ENCODE measurements at regions not wholly inside any gene's neighbourhood (a gene's known extent, or its start where the extent isn't known, plus 50 kb on each side); places are given as distances from the start of the nearest gene placed in this dataset.

- no peak for DNase-seq (ENCODE audit: low read depth)
- no peak overlapping the region for H3K4me3 ChIP-seq (ENCODE audit: low read depth, low read length)
- TF ChIP-seq, protein P1, sequence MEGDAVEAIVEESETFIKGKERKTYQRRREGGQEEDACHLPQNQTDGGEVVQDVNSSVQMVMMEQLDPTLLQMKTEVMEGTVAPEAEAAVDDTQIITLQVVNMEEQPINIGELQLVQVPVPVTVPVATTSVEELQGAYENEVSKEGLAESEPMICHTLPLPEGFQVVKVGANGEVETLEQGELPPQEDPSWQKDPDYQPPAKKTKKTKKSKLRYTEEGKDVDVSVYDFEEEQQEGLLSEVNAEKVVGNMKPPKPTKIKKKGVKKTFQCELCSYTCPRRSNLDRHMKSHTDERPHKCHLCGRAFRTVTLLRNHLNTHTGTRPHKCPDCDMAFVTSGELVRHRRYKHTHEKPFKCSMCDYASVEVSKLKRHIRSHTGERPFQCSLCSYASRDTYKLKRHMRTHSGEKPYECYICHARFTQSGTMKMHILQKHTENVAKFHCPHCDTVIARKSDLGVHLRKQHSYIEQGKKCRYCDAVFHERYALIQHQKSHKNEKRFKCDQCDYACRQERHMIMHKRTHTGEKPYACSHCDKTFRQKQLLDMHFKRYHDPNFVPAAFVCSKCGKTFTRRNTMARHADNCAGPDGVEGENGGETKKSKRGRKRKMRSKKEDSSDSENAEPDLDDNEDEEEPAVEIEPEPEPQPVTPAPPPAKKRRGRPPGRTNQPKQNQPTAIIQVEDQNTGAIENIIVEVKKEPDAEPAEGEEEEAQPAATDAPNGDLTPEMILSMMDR (IDR thresholded peaks at IDR 0.05; ENCODE audit: insufficient read depth, low read depth, low read length): no peak
These were observed 254.6 kb downstream of the SH3BP4 start for GRCh38 chr2:235206399-235206798.

DNA sequence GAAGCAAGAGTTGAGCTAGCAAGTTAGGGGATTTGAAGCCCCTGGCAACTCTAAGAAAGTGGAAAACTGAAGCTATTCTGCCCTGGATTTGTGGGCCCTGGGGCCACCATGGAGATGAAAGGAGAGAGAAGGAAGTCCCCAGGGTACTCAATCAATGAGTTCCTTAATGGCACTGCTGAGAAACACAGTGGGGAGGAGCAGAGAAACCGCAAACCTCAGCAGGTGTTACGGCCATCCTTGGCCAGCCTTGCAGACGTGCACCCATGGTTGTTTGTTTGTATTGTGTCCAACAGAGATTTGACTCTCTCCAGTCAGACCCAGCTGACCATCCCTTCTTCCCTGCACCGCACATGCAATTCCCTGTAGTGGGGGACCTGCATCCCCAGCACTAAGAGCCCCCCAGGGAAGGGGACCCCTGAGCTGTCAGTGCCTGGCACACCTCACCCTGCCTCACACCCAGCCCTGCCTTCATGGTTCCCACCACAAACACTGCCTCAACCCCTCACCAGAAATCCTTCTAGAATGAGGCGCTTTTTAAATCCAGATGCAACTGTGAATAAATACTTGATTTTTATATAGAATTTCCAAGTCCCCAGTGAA, 255.3 kb downstream of the SH3BP4 start:
- H3K4me3 ChIP-seq (ENCODE audit: low read depth, low read length): no peak overlapping the region
- no peak for DNase-seq (ENCODE audit: low read depth)
- TF ChIP-seq, protein P1 (IDR thresholded peaks at IDR 0.05; ENCODE audit: insufficient read depth, low read depth, low read length): no peak

DNA sequence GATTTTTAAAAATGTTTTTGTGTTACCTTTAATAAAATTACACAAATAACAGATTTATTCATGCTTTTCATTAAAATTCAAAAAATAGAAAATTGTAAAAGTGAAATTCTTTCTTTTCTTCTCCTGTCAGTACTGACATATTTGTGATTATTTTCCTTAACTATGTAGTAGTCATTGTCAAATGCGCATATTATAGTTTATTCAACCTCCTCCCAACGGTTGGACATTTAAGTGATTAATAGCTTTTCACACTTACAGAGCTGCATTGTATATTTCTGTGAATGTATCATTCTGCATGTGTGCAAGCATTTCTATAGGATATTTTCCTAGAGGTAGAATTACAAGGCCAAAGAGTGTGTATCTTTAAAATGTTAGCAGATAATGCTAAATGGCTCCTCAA, 259.2 kb downstream of the SH3BP4 start:
- TF ChIP-seq, protein P1 (IDR thresholded peaks at IDR 0.05; ENCODE audit: insufficient read depth, low read depth, low read length): no peak
- no peak for DNase-seq (ENCODE audit: low read depth)
- no peak overlapping the region for H3K4me3 ChIP-seq (ENCODE audit: low read depth, low read length)

DNA sequence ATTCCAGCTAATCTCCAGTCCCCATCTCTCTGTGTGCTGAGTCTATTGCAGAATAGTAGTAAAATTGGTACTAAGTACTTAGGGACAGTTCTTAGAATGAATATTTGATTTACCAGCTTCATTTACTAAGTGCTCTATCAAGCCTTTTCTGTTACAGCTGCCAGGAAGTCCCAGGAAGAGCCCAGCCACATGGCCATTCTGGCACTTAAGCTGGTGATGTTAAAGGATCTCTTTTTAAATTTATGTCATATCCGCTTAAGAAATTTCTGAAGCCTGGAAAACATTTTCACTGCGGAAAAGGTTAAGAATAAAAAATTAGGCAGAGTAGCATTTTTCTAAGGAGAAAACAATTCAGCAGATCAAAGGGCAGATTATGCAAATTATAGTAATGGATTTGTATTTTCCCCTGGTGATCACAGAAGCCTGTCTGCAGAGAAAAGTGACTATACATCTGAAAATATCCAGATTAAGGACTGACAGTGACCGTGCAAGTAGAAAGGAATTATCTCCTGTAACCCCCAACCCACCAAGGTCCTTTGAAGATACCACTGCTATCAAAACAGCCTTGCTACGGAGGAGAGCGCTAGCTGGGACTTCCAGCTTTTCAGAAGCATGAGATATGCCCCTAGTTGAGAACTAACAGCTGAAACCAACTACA, 260.8 kb downstream of the SH3BP4 start:
- DNase-seq (ENCODE audit: low read depth): no peak
- TF ChIP-seq, protein P1 (IDR thresholded peaks at IDR 0.05; ENCODE audit: insufficient read depth, low read depth, low read length): no peak
- H3K4me3 ChIP-seq (ENCODE audit: low read depth, low read length): no peak overlapping the region

DNA sequence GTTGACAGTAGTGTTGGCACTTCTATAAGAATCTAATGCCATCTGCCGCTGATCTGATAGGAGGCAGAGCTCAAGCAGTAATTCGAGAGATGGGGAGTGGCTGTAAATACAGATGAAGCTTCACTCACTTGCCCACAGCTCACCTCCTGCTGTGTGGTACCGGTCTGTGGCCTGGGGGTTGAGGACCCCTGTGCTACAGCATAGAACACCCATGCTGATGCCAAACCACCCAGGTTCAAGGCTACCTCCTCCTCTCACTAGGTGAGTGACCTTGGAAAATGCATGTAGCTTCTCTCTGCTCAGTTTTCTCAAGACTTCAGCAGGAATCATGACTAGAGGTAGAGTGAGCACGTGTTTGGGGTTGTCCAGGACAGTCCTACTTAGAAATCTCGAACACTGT, 263.4 kb downstream of the SH3BP4 start:
- TF ChIP-seq, protein P1 (IDR thresholded peaks at IDR 0.05; ENCODE audit: insufficient read depth, low read depth, low read length): no peak
- H3K4me3 ChIP-seq (ENCODE audit: low read depth, low read length): no peak overlapping the region
- no peak for DNase-seq (ENCODE audit: low read depth)

DNA sequence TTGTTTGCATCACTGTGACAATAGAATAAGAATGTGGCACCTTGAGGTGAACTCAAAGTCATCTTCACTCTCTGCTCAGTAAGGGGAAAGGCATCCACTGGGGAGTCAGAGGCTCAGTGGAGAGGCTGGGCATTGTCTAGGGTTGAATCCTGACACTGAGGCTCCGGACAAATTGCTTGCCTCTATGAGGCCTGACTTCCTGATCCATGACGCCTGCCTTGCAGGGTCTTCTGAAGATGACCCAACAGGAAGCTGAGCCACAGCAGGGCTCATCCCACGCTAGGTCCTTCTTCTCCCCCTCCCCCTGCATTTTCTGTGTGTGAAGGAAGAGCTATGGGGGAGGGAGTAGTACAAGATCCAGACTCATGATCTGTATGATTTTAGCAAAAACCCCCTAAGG, 265.1 kb downstream of the SH3BP4 start:
- TF ChIP-seq, protein P1 (IDR thresholded peaks at IDR 0.05; ENCODE audit: insufficient read depth, low read depth, low read length): no peak
- DNase-seq (ENCODE audit: low read depth): peak; percentile 5
- no peak overlapping the region for H3K4me3 ChIP-seq (ENCODE audit: low read depth, low read length)
